K562 (cell line): ENCODE measurements at regions not wholly inside any gene's neighbourhood (a gene's known extent, or its start where the extent isn't known, plus 50 kb on each side); places are given as distances from the start of the nearest gene placed in this dataset.

ENCODE experiments used
- CREBBP ChIP-seq: IDR thresholded peaks from one replicate; pipeline ENCODE4 v1.6.1; 2012; ENCODE audit warnings: low read depth, mild to moderate bottlenecking, control low read depth, inconsistent platforms, low read length
- KDM5B ChIP-seq: fragments of 200-600 bp; sonication (generic); IDR thresholded peaks from 2 replicates; pipeline ENCODE4 v1.6.1; 2012; ENCODE audit warnings: low read depth, mild to moderate bottlenecking, moderate library complexity, low read length, control low read depth, inconsistent platforms; ENCODE audit not compliant: insufficient replicate concordance
- ZBTB40 ChIP-seq, 2 experiments: fragments of 450-650 bp in 1 of 2; sonication (generic) in 1 of 2; formaldehyde crosslinking in 1 of 2; IDR thresholded peaks; 2 replicates each; pipeline versions ENCODE4 v1.7.1 to v1.9.0; 2016 to 2022; ENCODE audit warnings: inconsistent platforms in 1 of 2, mild to moderate bottlenecking in 1 of 2, missing genetic modification reagents in 1 of 2
- ZKSCAN1 ChIP-seq: fragments of 150-350 bp; IDR thresholded peaks from 2 replicates; pipeline ENCODE4 v1.6.1; 2016; ENCODE audit warnings: low read depth, low read length
- TF ChIP-seq, protein P1 (sequence below), 2 experiments: fragments of 450-650 bp; conservative IDR thresholded peaks; 2 replicates each; pipeline ENCODE4 v1.6.1; 2017; ENCODE audit warnings: mild to moderate bottlenecking in 2 of 2, moderate library complexity in 2 of 2
- TF ChIP-seq, protein P2 (sequence below), 2 experiments: fragments of 450-650 bp; formaldehyde crosslinking in 1 of 2; IDR thresholded peaks; 2 replicates each; pipeline versions ENCODE4 v1.4.0 to v1.6.1; 2014 to 2020; ENCODE audit warnings: mild to moderate bottlenecking in 2 of 2, borderline replicate concordance in 1 of 2, low read depth in 1 of 2

DNA sequence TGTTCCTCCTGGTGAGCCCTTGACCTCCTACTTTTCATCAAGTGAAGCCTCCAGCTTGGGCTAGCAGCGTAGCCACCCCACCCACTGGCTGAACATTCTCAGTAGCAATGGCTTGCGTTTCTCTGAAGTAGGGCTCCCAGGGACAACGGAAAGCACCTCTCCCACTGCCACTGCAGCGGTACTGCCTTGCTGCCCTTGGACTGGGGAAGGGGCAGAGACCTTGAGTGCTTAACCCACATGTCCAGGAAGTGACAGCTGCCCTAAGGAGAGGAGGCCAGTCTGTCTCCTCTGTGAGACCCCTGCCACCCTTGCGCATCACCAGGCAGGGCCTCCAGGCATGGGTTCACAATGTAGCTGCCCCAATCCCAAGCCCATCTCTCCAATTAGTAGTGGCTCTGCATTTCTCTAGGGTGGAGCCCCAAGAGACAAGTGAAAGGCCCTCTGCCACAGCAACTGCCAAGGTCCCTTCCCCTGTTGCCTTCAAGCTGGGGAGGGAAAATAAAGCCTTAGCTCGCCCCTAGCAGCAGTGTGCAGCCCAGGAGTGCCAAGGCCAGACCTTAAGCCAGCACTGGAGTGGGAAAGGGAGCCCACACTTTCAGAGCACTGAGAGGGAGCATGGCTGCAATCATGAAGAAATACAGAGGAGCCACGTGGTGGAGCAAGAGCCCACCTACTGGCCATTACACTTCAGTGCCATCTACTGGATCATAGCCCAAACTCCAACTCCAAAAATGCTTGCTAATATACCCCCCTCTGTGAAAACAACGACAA, 175.9 kb upstream of the TRPC4 start (continued):
- TF ChIP-seq ZBTB40 (IDR thresholded peaks at IDR 0.05) (no peak), ZBTB40 (CRISPR knock-in tag; IDR thresholded peaks at IDR 0.05) (no peak), ZKSCAN1 (no peak), CREBBP (no peak), KDM5B (no peak)
- TF ChIP-seq, protein P1, sequence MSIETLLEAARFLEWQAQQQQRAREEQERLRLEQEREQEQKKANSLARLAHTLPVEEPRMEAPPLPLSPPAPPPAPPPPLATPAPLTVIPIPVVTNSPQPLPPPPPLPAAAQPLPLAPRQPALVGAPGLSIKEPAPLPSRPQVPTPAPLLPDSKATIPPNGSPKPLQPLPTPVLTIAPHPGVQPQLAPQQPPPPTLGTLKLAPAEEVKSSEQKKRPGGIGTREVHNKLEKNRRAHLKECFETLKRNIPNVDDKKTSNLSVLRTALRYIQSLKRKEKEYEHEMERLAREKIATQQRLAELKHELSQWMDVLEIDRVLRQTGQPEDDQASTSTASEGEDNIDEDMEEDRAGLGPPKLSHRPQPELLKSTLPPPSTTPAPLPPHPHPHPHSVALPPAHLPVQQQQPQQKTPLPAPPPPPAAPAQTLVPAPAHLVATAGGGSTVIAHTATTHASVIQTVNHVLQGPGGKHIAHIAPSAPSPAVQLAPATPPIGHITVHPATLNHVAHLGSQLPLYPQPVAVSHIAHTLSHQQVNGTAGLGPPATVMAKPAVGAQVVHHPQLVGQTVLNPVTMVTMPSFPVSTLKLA (conservative IDR thresholded peaks at IDR 0.05), result peak; percentile 44 to 72; a peak in 3 of 4 replicates
- TF ChIP-seq, protein P2, sequence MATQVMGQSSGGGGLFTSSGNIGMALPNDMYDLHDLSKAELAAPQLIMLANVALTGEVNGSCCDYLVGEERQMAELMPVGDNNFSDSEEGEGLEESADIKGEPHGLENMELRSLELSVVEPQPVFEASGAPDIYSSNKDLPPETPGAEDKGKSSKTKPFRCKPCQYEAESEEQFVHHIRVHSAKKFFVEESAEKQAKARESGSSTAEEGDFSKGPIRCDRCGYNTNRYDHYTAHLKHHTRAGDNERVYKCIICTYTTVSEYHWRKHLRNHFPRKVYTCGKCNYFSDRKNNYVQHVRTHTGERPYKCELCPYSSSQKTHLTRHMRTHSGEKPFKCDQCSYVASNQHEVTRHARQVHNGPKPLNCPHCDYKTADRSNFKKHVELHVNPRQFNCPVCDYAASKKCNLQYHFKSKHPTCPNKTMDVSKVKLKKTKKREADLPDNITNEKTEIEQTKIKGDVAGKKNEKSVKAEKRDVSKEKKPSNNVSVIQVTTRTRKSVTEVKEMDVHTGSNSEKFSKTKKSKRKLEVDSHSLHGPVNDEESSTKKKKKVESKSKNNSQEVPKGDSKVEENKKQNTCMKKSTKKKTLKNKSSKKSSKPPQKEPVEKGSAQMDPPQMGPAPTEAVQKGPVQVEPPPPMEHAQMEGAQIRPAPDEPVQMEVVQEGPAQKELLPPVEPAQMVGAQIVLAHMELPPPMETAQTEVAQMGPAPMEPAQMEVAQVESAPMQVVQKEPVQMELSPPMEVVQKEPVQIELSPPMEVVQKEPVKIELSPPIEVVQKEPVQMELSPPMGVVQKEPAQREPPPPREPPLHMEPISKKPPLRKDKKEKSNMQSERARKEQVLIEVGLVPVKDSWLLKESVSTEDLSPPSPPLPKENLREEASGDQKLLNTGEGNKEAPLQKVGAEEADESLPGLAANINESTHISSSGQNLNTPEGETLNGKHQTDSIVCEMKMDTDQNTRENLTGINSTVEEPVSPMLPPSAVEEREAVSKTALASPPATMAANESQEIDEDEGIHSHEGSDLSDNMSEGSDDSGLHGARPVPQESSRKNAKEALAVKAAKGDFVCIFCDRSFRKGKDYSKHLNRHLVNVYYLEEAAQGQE (IDR thresholded peaks at IDR 0.05; ENCODE audit: borderline replicate concordance), result peak; percentile 78
- TF ChIP-seq, protein P2 (CRISPR knock-in tag; IDR thresholded peaks at IDR 0.05; ENCODE audit: low read depth), result no peak
